SK-N-SH (cell line): ENCODE measurements at regions not wholly inside any gene's neighbourhood (a gene's known extent, or its start where the extent isn't known, plus 50 kb on each side); places are given as distances from the start of the nearest gene placed in this dataset.

Source experiments
- CTCF ChIA-PET: fragments of 300-600, 350-600 bp; formaldehyde crosslinking; extraction: SDS; loops from one replicate; lab custom pipeline; 2021; lab: Yijun Ruan, JAX
- POLR2A ChIA-PET: fragments of 350-600 bp; sonication (Branson Sonifier 250); formaldehyde crosslinking; extraction: SDS; loops from one replicate; lab custom pipeline; 2020; ENCODE audit warnings: antibody characterized with exemption, inconsistent platforms; lab: Yijun Ruan, JAX
- DNase-seq: peaks from one replicate; pipeline ENCODE4 v3.0.0; 2012
- H2AFZ ChIP-seq: fragments of 200-600 bp; sonication (generic); 2 replicates; pipeline ENCODE4 v1.8.1; 2016; ENCODE audit warnings: antibody characterized with exemption, mild to moderate bottlenecking, low read depth
- H3F3A ChIP-seq: fragments of 200-600 bp; sonication (generic); replicated peaks from 2 replicates; pipeline ENCODE3; 2016; ENCODE audit warnings: antibody characterized with exemption, mild to moderate bottlenecking; ENCODE audit not compliant: insufficient read depth
- H3K27ac ChIP-seq, 2 experiments: fragments of 200-500 bp in 1 of 2; fragments of 200-600 bp in 1 of 2; sonication (Bioruptor generic) in 1 of 2; sonication (generic), shearing (Covaris generic) in 1 of 2; 2 replicates each; pipeline versions ENCODE4 v1.5.1 to v1.6.1; 2014 to 2016; ENCODE audit warnings: low read depth in 2 of 2, inconsistent platforms in 1 of 2, low read length in 1 of 2, mild to moderate bottlenecking in 1 of 2, mixed read lengths in 1 of 2
- H3K27me3 ChIP-seq: fragments of 200-600 bp; sonication (generic), shearing (Covaris generic); 2 replicates; pipeline ENCODE4 v1.6.1; 2016; ENCODE audit warnings: mixed run types; ENCODE audit not compliant: insufficient read depth
- H3K36me3 ChIP-seq, 2 experiments: fragments of 200-500 bp in 1 of 2; fragments of 200-600 bp in 1 of 2; sonication (Bioruptor generic) in 1 of 2; sonication (generic) in 1 of 2; replicated peaks in 1 of 2; 2 replicates each; pipeline versions ENCODE3 to v1.5.1; 2014 to 2016; ENCODE audit warnings: low read length in 1 of 2, mild to moderate bottlenecking in 1 of 2; ENCODE audit not compliant: insufficient read depth in 2 of 2, control insufficient read depth in 1 of 2
- H3K4me1 ChIP-seq, 2 experiments: fragments of 200-500 bp in 1 of 2; fragments of 200-600 bp in 1 of 2; sonication (Bioruptor generic) in 1 of 2; sonication (generic), shearing (Covaris generic) in 1 of 2; 2 replicates each; pipeline versions ENCODE4 v1.5.1 to v1.6.1; 2014 to 2016; ENCODE audit warnings: low read depth in 1 of 2, low read length in 1 of 2, mixed run types in 1 of 2; ENCODE audit not compliant: insufficient read depth in 2 of 2, control insufficient read depth in 1 of 2
- H3K4me2 ChIP-seq: fragments of 200-600 bp; sonication (generic), shearing (Covaris generic); 2 replicates; pipeline ENCODE4 v1.6.1; 2017; ENCODE audit warnings: mixed run types
- H3K4me3 ChIP-seq, 2 experiments: fragments of 200-500 bp in 1 of 2; fragments of 200-600 bp in 1 of 2; sonication (Bioruptor generic) in 1 of 2; sonication (generic), shearing (Covaris generic) in 1 of 2; 2 replicates each; pipeline versions ENCODE4 v1.5.1 to v1.8.1; 2014 to 2016; ENCODE audit warnings: low read depth in 2 of 2, inconsistent platforms in 1 of 2, low read length in 1 of 2, mild to moderate bottlenecking in 1 of 2, mixed read lengths in 1 of 2, moderate library complexity in 1 of 2
- H3K79me2 ChIP-seq: fragments of 200-600 bp; sonication (generic); 2 replicates; pipeline ENCODE4 v1.8.1; 2017; ENCODE audit warnings: mild to moderate bottlenecking; ENCODE audit not compliant: insufficient read depth
- H3K9ac ChIP-seq: fragments of 200-600 bp; sonication (generic); 2 replicates; pipeline ENCODE4 v1.6.1; 2017; ENCODE audit warnings: mixed run types
- H3K9me2 ChIP-seq: fragments of 200-600 bp; sonication (generic); 2 replicates; pipeline ENCODE4 v1.6.1; 2017; ENCODE audit warnings: mixed run types
- H3K9me3 ChIP-seq: fragments of 200-600 bp; sonication (generic); 2 replicates; pipeline ENCODE4 v1.6.1; 2017; ENCODE audit warnings: mixed run types, mild to moderate bottlenecking, moderate library complexity
- H4K20me1 ChIP-seq: fragments of 200-600 bp; sonication (generic); 2 replicates; pipeline ENCODE4 v1.6.1; 2017; ENCODE audit warnings: mild to moderate bottlenecking, mixed run types; ENCODE audit not compliant: insufficient read depth
- CTCF ChIP-seq: fragments of 200-600 bp; sonication (generic); IDR thresholded peaks from 2 replicates; pipeline ENCODE4 v1.6.1; 2017; ENCODE audit warnings: antibody characterized with exemption, mild to moderate bottlenecking, moderate library complexity
- EZH2phosphoT487 ChIP-seq: fragments of 200-600 bp; sonication (generic); IDR thresholded peaks from 2 replicates; pipeline ENCODE4 v1.6.1; 2017; ENCODE audit warnings: low read depth, mixed run types, mild to moderate bottlenecking, antibody characterized with exemption, moderate library complexity, borderline replicate concordance
- GATA2 ChIP-seq: sonication (generic); formaldehyde crosslinking; IDR thresholded peaks from 2 replicates; pipeline ENCODE4 v1.5.0; 2020; ENCODE audit warnings: mild to moderate bottlenecking, missing genetic modification reagents
- IRF3 ChIP-seq: fragments of 150-350 bp; IDR thresholded peaks from 2 replicates; pipeline ENCODE4 v1.6.1; 2016; ENCODE audit warnings: mild to moderate bottlenecking, low read depth, low read length
- NRF1 ChIP-seq: IDR thresholded peaks from 2 replicates; pipeline ENCODE4 v1.6.1; 2012; ENCODE audit warnings: low read depth, mild to moderate bottlenecking, low read length
- REST ChIP-seq: IDR thresholded peaks from 2 replicates; pipeline ENCODE4 v1.6.1; 2012; ENCODE audit warnings: mild to moderate bottlenecking, low read depth, low read length, moderate library complexity
- WGBS: methylation state at CpG from one replicate; pipeline ENCODE4 v1.1.6; 2017; ENCODE audit warnings: low lambda C conversion rate; 5-methylcytosine and 5-hydroxymethylcytosine counted together

- H3K9ac ChIP-seq = no peak overlapping the region
- no peaks in the 10 kb centered on the region for H3K9me2 ChIP-seq
- 76% methylated on average over 8 of the region's 8 CpGs for WGBS
- no peaks in the 10 kb centered on the region for H3K79me2 ChIP-seq
- no peaks in the 10 kb centered on the region for H3K27me3 ChIP-seq
- H2AFZ ChIP-seq = no peak overlapping the region
- H3K4me3 ChIP-seq = no peak overlapping the region
- H4K20me1 ChIP-seq = no peaks in the 10 kb centered on the region
- H3K36me3 ChIP-seq = no peaks in the 10 kb centered on the region
- H3K4me2 ChIP-seq = no peak overlapping the region
- H3K27ac ChIP-seq = no peak overlapping the region
- no peak for DNase-seq
- no peaks in the 10 kb centered on the region for H3K9me3 ChIP-seq
- TF ChIP-seq GATA2 = no peak
- TF ChIP-seq NRF1 = no peak
- TF ChIP-seq EZH2phosphoT487 = no peak
- TF ChIP-seq REST = no peak
- no peak for TF ChIP-seq IRF3
- H3F3A ChIP-seq = no peaks in the 10 kb centered on the region
- H3K4me1 ChIP-seq = no peaks in the 10 kb centered on the region
- ChIA-PET POLR2A (no interaction called here), CTCF (no interaction called here)
Observed at GRCh38 chr3:103657756-103658155, 1222.9 kb downstream of the ZPLD1 start.

GRCh38 chr3:103660810-103661209, 1226.0 kb downstream of the ZPLD1 start:
- no peaks in the 10 kb centered on the region for H3K27me3 ChIP-seq
- H4K20me1 ChIP-seq = no peaks in the 10 kb centered on the region
- H3K9me2 ChIP-seq = no peaks in the 10 kb centered on the region
- no peak overlapping the region for H3K4me2 ChIP-seq
- ChIA-PET POLR2A (no interaction called here), CTCF (no interaction called here)
- no peak overlapping the region for H3K4me3 ChIP-seq
- no peak overlapping the region for H3K27ac ChIP-seq
- no peaks in the 10 kb centered on the region for H3K9me3 ChIP-seq
- DNase-seq = no peak
- no peak overlapping the region for H2AFZ ChIP-seq
- H3K36me3 ChIP-seq = no peaks in the 10 kb centered on the region
- TF ChIP-seq IRF3 (no peak), CTCF (no peak)
- H3K4me1 ChIP-seq = no peaks in the 10 kb centered on the region
- no peak overlapping the region for H3K9ac ChIP-seq
- 81% methylated on average over 2 of the region's 2 CpGs for WGBS
- H3F3A ChIP-seq = no peaks in the 10 kb centered on the region
- H3K79me2 ChIP-seq = no peaks in the 10 kb centered on the region
